ENCODE measurements at regions not wholly inside any gene's neighbourhood (a gene's known extent, or its start where the extent isn't known, plus 50 kb on each side); places are given as distances from the start of the nearest gene placed in this dataset.

DNA sequence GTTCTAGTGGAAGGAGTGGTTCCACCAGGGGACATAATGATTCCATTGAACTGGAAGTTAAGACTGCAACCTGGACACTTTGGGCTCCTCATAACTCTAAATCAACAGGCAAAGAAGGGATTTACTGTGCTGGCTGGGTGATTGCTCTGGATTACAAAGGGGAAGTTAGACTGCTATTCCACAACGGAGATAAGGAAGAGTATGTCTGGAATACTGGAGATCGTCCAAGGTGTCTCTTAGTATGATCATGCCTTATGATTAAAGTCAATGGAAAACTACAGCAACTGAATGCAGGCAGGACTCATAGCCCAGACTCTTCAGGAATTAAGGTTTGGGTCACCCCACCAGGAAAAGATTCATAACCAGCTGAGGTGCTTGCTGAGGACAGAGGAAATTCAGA lies 310.6 kb upstream of the MGMT start:
- DNase-seq: no peak

DNA sequence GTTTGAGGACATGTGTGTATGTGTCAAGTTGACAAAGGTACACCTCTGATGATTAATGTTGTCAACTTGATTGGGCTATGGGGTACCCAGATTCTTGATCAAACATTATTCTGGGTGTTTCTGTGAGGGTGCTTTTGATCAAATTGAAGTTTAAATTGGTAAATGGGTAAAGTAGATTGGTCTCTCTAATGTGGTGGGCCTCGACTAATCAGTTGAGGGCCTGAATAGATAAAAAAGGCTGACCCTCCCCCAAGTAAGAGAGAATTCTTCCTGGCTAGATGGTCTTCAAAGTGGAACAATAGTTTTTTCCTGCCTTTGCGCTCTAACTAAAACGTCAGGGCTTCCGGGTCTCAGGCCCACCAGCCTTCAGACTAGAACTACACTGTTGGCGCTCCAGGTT lies 309.9 kb upstream of the MGMT start:
- DNase-seq: no peak

DNA sequence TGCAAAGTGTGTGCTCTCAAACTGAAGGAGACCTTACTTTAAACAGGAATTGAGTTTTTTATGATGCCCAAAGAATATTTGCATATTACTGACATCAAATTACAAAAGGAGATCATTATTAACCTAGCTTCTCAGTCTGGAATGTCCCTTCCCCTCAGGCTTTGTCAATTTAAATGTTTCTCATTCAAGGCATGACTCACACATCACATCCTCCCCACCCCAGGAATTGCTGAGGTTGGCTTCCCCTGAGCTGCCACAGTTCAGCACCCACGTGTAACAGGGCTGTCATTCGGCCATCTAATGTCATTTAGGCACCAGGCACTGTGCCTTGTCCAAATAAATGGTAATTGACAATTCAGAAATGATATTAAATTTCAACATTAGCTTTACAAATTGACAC lies 305.9 kb upstream of the MGMT start:
- peak; percentile 18 for DNase-seq

DNA sequence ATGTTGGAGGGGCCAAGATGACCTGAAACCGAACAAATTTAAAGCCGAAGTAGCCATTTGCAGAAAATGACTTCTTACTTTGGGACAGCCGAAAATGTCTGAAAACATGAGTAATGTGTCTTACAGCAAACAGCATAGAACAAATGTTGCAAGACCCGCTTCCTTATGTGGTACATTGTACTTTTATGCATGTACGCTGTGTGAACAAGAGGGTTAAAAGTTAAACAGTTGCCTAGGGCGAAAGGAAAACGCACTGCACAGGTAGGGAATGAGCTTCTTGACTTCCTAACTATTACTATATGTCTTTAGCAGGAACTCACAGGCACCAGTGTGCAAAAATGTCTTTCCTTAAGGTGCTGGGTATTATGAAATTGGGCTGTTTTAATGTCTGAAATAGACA lies 303.5 kb upstream of the MGMT start:
- no peak for DNase-seq

DNA sequence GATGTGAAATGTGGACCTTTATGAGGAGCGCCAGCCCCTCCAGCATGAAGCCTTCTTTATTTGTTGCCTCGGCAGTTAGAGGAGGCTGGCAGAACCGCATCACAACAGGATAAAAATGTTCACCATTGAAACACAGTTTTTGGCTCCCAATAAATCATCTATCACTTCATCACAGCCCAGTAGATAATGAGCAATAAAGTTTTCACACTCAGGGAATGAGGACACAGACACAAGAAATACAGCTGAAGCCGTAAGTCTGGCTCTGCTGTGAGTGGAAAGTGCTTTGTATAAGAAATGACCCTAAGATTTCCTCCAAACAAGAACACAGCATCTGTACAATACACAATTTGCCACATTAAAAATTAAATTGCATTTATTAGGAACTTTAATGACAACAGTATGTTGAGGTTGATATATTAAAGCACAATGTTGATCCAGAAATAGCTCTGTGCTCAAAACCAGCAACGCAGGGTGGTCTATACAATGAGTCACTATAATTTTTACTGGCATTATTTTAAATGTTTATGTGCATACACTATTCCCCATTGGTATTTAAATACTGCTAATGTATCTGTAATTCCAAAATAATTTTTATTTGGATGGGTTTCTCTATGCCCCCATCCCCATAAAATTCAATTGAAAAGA lies 301.8 kb upstream of the MGMT start:
- DNase-seq: no peak

DNA sequence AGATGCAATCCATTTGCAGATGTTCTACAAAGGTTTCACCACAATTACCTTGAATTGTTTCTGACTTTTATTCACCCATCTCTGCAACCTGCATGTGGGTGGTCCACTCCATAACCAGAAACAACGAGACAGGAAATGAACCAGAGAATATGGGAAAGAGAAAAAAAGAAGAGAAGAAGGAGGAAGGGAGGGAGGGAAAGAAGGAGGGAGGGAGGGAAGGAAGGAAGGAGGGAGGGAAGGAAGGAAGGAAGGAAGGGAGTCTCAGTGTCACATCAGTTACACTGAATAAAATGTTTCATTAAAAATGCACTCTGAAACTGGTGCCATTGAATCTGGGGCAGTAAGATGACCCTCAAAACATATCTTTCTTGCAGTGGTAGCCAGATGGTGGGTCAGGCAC lies 301.3 kb upstream of the MGMT start:
- no peak for DNase-seq

DNA sequence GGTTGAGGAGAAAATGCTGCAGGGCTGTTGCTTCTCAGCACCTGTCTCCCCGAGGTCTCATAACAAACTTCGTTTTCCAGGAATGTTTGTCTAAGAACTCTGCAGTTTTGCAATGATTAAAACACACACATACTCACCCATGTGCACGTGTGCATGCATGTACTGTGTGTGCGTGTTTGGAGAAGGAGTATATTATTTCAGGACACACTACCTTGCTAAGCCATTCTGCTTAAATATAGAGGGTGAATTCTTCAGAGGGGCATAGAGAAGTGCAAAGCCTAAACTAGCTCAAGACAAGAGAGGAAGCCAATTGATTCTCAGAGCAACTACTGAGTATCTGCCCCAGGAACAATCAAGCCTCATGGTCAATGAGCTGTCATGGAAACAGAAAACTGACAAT lies 298.4 kb upstream of the MGMT start:
- no peak for DNase-seq

DNA sequence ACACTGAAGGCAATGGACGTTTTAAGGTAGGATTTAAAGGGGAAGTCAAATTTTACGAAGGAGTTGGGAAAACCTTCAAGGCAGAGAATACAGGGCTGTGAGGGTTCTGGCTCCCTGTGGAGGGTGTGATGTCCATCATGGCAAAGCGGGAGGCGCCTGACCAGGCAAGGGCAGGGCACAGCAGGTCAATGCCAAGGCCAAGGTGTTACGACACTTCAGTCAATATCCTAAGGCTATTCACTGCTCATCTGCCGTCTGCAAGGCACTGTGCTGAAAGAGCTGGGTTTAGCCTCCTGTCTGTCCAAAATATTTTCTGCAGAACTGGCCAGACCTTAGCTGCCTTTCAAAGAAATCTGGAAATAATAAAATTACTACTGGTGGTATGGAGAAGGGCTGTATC lies 297.9 kb upstream of the MGMT start:
- no peak for DNase-seq

DNA sequence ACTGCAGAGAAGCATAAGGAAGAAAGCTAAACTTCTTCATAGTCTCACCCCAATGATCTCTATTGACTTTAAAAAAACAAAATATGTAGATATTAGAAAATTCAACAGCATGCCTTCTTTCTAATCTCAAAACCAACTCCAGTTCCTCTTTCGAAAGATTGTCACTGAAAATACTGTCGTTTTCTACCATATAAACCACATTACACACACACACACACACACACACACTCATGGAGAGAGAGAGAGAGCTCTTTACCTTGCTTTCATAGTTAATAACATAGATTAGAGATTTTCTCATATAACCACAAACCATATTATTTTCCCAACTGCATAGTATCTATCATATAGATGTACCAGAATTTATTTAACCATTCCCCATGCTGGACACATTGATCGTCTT lies 296.2 kb upstream of the MGMT start:
- no peak for DNase-seq

DNA sequence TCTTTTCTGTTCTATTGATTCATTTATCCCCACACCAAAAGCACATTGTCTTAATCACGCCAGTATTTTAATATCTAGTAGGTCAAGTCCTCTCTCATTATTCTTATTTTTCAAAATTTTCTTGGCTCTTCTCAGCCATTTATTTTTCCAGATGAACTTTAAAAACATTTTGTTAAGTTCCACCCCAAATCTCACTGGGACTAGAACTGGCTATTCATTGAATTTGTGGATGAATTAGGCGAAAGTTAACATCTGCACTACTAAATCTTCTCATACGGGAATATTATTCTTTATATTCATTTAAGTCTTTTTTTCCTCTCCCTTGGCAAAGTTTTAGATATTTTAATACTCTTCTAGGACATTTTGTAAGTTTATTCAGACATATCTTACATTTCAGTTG lies 295.2 kb upstream of the MGMT start:
- no peak for DNase-seq

DNA sequence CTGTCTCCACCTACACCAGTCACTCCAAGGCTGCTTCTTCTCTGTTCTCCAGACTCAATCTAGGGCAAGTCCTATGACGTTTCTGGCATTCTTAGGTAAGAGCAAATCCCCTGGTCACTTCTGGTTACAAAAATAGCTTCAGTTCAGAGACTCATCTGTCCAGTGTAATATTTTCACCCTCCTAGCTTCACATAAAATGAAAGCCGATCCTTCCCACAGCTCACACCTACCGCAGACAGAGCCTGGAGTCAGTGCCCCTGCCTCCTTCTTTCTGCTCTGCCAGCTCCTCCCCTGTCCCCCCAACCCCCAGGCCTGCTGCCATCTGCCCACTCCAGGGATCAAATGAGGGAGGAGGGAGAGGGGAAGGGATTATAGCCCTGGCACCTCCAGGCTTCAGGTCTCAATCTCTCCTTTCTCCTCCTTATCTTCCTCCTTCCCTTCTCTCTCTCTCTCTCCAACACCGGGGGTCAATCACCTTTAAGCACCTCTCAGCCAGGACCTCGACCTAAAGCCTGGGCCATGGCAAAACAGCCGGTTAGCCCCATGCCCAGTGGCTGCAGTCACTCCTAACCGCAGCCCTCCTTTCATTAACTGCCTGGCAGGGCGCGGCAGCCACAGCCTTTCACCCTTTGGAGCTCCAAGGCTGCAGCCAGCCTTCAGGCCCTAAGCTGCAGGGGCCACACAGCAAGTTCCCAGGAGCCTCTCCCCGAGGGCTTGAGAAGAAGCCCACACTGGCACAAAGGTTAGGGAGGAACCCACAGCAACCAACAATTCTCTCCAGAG lies 292.6 kb upstream of the MGMT start:
- no peak for DNase-seq

DNA sequence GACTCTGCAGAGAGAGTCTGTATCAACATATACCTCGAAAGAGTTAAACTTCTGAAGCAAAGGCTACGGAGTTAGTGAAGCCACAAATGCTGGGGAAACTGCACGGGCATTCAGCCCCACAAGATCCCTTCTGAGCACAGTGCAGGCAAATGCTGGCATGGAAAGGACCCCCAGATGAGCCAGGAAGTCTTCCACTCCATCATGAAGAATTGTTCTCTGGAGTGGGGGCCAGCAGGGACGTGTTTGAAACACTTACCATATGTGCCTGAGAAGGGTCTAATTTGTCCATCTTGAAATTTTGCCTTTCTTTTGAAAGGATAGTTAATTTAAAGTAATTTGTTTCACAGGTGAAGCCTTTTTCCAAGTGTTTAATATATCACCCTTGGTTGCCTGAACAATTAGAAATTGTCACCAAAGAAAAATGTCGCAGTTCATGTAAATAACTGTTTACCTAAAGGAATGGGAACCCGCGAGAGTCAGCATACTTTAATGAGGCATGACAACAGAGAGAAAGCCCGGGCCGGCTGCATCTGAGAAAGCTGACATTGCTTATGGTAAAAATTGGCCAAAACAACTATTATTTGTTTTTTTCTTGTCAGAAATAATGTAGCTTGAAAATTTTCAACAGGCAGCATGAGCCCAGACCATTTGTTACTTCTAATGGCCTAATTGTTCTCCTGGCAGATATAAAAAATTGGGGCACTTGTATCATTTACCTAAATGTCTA lies 287.6 kb upstream of the MGMT start:
- no peak for DNase-seq

DNA sequence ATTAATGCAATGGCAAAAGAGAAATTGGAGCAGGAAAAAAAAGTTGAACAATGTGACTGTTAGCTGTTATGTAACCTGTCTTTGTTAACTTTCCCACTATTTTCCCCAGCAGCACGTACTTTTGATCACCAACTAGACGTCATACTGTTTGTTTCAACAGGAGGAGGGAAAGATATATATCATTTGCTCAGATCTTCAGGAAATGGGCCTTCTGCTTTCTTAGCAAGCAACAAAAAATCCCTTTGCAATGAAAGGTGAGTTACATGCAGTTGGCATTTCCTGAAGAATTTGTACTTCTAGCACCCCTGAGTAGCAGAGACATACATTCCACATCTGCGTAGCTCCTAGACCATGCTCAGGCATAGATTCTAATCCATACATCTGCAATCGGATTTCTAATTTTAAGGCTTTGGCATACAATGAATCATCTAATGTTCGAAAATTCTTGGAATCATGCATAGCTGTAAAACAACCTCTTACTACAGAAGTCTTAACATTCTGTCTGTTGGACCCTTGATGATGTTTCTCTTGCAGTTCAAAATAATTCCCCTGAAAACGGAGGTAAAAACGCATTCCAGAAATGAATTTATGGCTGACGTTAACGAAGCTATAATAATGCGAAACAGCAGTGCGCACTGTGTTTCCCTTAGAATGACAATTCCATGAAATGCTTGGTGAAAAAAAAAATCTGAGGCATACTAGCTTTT lies 286.9 kb upstream of the MGMT start:
- no peak for DNase-seq

DNA sequence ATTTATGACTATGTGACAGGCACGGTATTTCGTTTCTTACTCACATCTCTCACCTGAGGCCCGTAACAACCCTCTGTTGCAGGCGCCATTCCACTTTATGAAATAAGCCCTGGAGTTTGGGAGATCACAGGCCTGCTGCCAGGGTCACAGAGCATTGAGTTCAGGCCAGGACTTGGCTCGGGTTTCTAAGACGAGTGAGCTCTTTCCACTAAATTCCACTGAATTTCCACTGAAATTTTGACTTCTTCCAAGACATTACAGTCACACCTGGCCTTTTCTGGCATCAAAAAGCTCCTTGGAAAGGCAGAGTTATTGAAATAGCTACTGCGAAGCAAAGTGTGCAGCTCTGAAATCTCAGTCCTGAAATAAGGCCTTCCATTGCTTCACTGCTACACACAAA lies 282.8 kb upstream of the MGMT start:
- no peak for DNase-seq

DNA sequence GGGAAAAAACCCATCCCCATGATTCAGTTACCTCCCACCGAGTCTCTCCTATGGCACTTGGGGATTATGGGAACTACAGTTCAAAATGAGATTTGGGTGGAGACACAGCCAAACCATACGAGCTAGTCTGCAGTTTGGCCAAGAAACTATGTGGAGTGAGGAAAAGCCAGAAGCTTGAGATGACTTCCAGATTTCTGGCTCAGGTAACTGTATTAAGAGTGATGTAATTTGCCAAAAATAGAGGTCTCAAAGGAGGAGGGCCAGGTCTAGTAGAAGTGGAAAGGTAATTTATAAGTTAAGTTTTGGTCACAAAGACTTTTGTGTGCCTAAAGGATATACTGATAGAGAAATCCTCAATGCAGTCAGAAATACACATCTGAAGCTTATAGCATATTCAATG lies 279.7 kb upstream of the MGMT start:
- no peak for DNase-seq

DNA sequence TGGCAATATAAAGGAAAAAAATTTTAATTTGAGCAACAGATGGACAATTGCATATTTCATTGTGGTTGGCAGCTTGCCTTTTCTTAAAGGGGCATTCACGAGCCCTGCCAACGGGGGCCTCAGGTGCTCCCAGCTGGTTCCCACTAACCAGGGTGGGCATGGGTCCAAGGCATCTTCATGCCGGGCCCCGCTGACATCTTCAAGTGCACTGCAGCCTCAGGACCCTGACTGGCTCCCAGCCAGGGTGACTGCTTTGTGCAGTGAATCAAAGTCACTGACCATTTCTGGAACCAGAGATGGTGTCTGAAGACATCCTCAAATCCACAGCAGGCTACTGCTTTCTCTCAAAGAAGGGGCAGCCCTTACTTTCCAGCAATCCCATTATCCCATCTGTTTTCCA lies 275.2 kb upstream of the MGMT start:
- no peak for DNase-seq

DNA sequence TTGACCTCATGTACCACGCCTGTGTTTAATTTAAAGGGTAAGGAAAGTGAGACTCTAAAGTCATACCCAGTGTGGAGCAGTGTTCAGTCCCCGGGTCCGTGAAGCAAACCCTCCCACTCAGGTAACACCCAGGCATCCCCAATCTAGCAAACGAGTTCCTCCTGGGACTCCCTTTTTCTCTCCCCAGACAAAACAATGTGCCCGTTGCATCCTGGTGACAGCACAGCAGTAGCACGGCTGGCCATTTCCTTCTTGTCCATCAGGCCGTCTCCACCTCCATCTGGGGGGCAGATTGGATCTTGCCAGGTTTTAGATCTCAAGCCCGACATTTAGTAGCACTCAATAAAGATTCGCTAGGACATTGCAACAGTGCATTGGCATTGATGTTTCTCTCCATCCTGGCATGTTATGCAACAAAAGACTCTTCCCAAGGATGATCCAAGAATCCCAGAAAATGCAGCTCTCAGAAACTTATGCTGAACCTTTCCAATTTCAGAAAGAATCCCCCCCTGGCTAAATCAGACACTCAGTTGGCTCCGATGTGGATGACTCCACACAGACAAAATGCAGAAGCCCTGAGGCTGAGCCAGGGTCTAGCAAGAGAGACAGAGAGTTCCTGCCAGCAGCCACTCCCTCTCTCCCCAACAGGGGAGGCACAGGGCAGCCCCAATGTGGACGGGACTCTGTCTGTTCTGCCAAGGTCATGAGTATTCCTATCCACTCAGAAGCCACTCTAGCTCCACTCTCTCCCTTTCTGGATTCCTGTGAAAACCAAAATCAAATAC lies 274.5 kb upstream of the MGMT start:
- DNase-seq: no peak

DNA sequence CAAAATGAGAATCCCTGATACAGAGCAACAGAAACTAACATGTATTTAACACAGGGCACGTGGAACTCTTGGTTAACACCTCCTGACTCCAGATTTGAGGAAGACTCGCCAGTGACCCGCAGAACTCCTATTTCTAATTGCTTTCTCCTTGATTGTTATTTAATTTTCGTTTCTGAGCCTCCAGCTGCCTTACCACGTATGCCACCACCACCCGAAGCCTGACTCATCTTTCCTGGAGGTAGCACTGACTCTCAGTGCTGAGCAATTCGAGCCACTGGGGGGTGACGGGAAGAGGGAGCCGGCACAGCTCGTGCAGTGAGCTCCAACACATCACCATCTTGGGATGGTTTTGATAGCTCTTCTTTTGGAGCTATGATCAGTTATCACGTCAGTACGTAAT lies 273.9 kb upstream of the MGMT start:
- peak; percentile 35 for DNase-seq

DNA sequence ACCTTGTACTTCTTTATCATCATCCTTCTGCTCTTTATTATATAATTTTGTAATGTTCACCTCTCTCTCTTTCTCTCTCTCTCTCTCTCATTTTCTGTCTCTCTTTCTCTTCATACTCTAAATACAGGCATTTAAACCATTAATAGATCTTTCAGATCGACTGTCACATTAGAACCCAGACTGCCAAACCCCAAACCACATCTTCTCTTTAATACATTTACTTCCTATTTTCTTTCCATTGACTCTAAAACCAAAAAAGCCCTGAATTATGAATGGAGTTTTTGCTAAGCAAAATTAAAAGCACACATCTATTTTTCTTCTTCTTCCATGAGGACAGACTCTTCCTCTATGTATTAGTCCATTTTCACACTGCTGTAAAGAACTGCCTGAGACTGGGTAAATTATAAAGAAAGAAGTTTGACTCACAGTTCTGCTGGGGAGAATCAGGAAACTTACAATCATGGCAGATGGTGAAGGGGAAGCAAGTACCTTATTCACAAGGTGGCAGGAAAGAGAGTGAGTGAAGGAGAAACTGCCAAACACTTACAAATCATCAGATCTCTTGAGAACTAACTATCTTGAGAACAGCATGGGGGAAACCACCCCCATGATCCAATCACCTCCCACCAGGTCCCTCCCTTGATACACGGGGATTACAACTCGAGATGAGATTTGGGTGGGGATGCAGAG lies 272.7 kb upstream of the MGMT start:
- no peak for DNase-seq

DNA sequence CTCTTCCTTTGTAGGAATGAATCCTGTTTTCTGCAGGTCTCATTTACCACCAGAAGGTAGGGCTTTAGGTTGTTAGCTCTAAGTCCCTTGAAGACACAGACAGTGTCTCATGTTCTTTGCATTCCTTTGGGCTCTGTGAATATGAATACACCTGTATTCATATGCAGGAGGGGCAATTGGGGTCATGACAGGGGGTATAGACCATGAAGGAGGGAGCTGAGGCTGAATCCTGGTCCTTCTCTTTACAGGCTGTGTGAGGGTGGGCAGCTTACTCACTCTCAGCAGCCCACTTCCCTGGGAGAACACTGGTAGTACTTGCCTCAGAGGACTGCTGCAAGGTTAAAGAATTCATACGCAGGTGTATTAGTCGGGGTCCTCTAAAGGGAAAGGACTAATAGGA lies 267.2 kb upstream of the MGMT start:
- no peak for DNase-seq

DNA sequence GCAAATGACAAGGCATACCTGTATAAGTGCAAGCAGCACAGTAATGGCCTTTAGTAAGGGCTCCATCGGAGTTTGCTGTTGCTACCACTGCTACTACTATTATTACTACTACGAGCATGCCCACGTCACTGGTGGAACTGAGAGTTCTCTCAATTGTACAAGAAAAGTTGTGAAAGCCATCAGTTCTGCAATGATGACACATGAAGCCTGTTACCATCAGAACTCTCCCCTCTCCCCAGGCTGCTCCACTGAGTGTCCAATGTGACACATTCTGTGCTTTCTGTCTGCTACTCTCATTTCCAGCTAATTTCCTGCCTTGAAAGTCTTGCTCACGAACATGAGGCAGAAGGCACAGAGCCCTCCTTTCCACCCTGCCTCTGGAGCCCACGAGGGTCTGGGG lies 263.2 kb upstream of the MGMT start:
- no peak for DNase-seq

DNA sequence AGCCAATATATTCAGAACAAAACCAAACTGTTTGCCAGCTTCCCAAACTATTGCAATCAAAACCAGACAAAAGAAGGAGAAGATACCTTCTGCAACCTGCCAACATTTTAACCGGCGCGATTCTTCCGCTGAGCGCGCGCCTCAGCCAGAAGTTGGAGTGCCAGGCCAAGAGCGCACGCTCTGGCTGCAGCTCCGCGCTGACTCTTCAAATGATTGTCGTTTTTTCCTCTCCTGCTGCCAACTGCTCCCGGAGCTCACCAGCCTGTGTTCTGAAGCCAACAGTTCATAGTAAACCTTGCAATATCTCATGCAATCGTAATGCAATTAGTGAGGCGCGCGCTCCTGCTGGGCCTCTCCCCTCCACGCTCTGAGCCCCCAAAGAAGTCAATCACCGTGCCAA lies 259.7 kb upstream of the MGMT start:
- DNase-seq: no peak
